MM.1S (cell line): ENCODE measurements at regions not wholly inside any gene's neighbourhood (a gene's known extent, or its start where the extent isn't known, plus 50 kb on each side); places are given as distances from the start of the nearest gene placed in this dataset.

Experiments used
- DNase-seq: peaks from one replicate; pipeline ENCODE4 v3.0.0-alpha.2; 2015
- H2AFZ ChIP-seq: fragments of 300-600 bp; sonication (generic); 2 replicates; pipeline ENCODE4 v1.6.0; 2016; ENCODE audit warnings: antibody characterized with exemption, low read length
- H3F3A ChIP-seq: fragments of 300-600 bp; sonication (generic); 2 replicates; pipeline ENCODE4 v1.6.1; 2016; ENCODE audit warnings: mild to moderate bottlenecking, antibody characterized with exemption, low read length, moderate library complexity, mixed read lengths; ENCODE audit not compliant: insufficient read depth
- H3K27ac ChIP-seq: fragments of 300-600 bp; sonication (generic); 2 replicates; pipeline ENCODE4 v1.5.1; 2016; ENCODE audit warnings: mild to moderate bottlenecking, low read length
- H3K27me3 ChIP-seq: fragments of 300-600 bp; sonication (generic); replicated peaks from 2 replicates; pipeline ENCODE4 v1.6.0; 2016; ENCODE audit warnings: low read length; ENCODE audit not compliant: insufficient read depth
- H3K36me3 ChIP-seq: fragments of 300-600 bp; sonication (generic); replicated peaks from 2 replicates; pipeline ENCODE4 v1.6.1; 2016; ENCODE audit warnings: mild to moderate bottlenecking, low read length, mixed read lengths; ENCODE audit not compliant: insufficient read depth
- H3K4me1 ChIP-seq: fragments of 300-600 bp; sonication (generic); 2 replicates; pipeline ENCODE4 v1.6.1; 2016; ENCODE audit warnings: low read length, mixed read lengths
- H3K4me2 ChIP-seq: fragments of 300-600 bp; sonication (generic); 2 replicates; pipeline ENCODE4 v1.6.0; 2016; ENCODE audit warnings: low read depth, low read length
- H3K4me3 ChIP-seq: fragments of 300-600 bp; sonication (generic); 2 replicates; pipeline ENCODE4 v1.5.1; 2016; ENCODE audit warnings: low read length, mixed read lengths
- H3K79me2 ChIP-seq: fragments of 300-600 bp; sonication (generic); 2 replicates; pipeline ENCODE4 v1.6.1; 2016; ENCODE audit warnings: mixed run types, low read length, mixed read lengths
- H3K9ac ChIP-seq: fragments of 300-600 bp; sonication (generic); 2 replicates; pipeline ENCODE4 v1.6.1; 2016; ENCODE audit warnings: low read length, mixed read lengths
- H3K9me2 ChIP-seq: fragments of 300-600 bp; sonication (generic); replicated peaks from 2 replicates; pipeline ENCODE4 v1.6.1; 2016; ENCODE audit warnings: mild to moderate bottlenecking, low read length, mixed read lengths; ENCODE audit not compliant: insufficient read depth
- H3K9me3 ChIP-seq: fragments of 300-600 bp; sonication (generic); replicated peaks from 2 replicates; pipeline ENCODE4 v1.6.1; 2016; ENCODE audit warnings: mild to moderate bottlenecking, low read length, mixed read lengths; ENCODE audit not compliant: insufficient read depth
- H4K20me1 ChIP-seq: fragments of 300-600 bp; sonication (generic); 2 replicates; pipeline ENCODE4 v1.6.1; 2016; ENCODE audit warnings: mild to moderate bottlenecking, low read length, moderate library complexity, mixed read lengths; ENCODE audit not compliant: insufficient read depth
- EZH2 ChIP-seq: fragments of 300-600 bp; sonication (generic); optimal IDR thresholded peaks from 2 replicates; pipeline ENCODE3; 2017; ENCODE audit warnings: low read depth, mild to moderate bottlenecking, antibody characterized with exemption, low read length, mixed read lengths
- EZH2phosphoT487 ChIP-seq: fragments of 300-600 bp; sonication (generic); IDR thresholded peaks from 2 replicates; pipeline ENCODE4 v1.6.1; 2018; ENCODE audit warnings: antibody characterized with exemption, low read length
- TF ChIP-seq, protein P1 (sequence below): fragments of 300-600 bp; sonication (generic); IDR thresholded peaks from 2 replicates; pipeline ENCODE4 v1.5.1; 2016; ENCODE audit warnings: antibody characterized with exemption, low read length, mixed read lengths

DNA sequence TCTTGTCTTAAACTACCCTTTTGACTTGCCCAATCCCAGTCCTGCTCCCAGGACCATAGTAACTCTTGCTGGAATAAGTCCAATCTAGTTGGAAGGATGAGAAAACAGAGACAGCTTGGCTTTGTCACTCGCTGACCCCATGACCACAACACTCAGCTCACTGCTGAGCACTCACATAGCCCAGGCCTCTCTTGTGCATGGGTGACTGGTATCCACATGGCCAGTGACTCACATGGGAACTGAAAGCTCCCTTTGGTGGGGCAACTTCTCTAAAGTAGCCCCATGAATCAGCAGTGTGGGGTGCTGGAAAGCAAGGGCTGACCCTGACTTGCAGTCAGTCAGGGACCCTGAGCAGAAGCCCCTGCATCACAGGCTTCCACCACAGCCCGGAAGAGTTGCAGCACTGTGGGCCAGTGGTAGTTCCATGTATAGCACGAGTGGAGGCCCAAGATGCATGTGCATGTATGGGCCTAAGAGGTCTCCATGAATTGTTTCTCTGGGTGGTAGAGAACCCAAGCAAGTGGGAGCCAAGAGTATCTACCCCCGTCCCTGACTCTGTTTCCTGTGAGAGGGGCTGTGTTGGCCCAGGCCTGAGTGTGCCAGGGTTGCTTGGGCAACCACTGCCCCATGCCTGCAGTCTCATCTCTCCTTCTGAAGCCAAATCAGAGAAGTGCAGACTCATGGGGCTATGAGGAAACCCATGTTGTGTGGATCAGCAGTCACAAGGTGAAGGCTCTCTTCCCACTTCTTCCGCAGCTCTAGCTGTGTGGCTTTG is 62.1 kb upstream of the XCR1 start:
- Histone ChIP-seq H2AFZ (no peak overlapping the region), H3K79me2 (no peaks in the 10 kb centered on the region), H3K4me2 (no peak overlapping the region), H3K9me3 (no peaks in the 10 kb centered on the region), H3F3A (peaks cover 29% of the 10 kb centered on the region), H3K9ac (no peak overlapping the region), H3K27ac (no peak overlapping the region), H3K4me3 (no peak overlapping the region), H3K4me1 (peaks cover 67% of the 10 kb centered on the region), H3K9me2 (no peaks in the 10 kb centered on the region), H3K27me3 (no peaks in the 10 kb centered on the region), H3K36me3 (no peaks in the 10 kb centered on the region), H4K20me1 (no peaks in the 10 kb centered on the region)
- TF ChIP-seq, protein P1, sequence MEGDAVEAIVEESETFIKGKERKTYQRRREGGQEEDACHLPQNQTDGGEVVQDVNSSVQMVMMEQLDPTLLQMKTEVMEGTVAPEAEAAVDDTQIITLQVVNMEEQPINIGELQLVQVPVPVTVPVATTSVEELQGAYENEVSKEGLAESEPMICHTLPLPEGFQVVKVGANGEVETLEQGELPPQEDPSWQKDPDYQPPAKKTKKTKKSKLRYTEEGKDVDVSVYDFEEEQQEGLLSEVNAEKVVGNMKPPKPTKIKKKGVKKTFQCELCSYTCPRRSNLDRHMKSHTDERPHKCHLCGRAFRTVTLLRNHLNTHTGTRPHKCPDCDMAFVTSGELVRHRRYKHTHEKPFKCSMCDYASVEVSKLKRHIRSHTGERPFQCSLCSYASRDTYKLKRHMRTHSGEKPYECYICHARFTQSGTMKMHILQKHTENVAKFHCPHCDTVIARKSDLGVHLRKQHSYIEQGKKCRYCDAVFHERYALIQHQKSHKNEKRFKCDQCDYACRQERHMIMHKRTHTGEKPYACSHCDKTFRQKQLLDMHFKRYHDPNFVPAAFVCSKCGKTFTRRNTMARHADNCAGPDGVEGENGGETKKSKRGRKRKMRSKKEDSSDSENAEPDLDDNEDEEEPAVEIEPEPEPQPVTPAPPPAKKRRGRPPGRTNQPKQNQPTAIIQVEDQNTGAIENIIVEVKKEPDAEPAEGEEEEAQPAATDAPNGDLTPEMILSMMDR, result no peak
- TF ChIP-seq EZH2phosphoT487 (no peak), EZH2 (no peak)
- no peak for DNase-seq

DNA sequence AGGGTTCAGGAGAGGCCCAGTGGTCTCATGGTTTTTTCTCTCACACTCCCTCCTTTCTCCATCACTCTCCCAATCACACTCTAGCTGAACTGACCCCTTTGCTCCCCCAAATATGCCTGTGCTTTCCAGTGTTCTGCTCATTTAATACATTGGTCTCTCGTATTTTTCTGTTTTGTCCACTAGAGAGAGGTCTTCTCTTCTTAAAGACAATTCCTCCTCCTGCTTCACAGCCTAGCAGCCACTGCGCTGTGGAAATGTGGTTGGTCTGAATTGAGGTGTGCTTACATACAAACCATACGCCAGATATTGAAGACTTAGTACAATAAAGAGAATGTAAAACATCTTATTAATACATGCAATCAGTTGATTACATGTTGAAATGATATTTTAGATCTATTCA is 60.6 kb upstream of the XCR1 start:
- no peaks in the 10 kb centered on the region for H3K27me3 ChIP-seq

DNA sequence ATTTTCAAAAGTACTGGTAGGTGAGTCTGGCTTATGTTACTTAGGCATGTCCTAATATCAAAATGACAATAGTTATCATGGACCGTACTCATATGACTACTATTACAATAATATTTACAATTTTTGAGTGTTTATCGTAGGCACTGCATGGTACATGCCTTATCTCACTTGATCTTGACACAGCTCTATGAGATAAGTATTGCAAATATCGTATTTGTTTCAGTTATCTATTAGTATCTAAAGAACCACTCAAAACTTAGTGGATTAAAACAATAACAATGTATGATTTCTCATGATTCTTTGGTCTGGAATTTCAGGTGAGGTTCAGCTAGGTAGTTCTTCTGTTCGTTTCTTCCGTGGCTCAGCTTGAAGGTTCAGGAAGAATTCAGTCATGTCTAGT is 59.7 kb upstream of the XCR1 start:
- H3K4me2 ChIP-seq, result no peak overlapping the region
- no peak overlapping the region for H3K27ac ChIP-seq
- no peak overlapping the region for H2AFZ ChIP-seq
- H3K9me3 ChIP-seq, result no peaks in the 10 kb centered on the region
- H3K27me3 ChIP-seq, result no peaks in the 10 kb centered on the region
- H3K9ac ChIP-seq, result no peak overlapping the region
- no peak for TF ChIP-seq EZH2
- TF ChIP-seq, protein P1, result no peak
- TF ChIP-seq EZH2phosphoT487, result no peak
- H3F3A ChIP-seq, result peaks cover 10% of the 10 kb centered on the region
- no peak for DNase-seq
- H4K20me1 ChIP-seq, result no peaks in the 10 kb centered on the region
- no peaks in the 10 kb centered on the region for H3K36me3 ChIP-seq
- peaks cover 44% of the 10 kb centered on the region for H3K4me1 ChIP-seq
- H3K79me2 ChIP-seq, result no peaks in the 10 kb centered on the region
- H3K9me2 ChIP-seq, result no peaks in the 10 kb centered on the region
- no peak overlapping the region for H3K4me3 ChIP-seq

More for the DNA sequence above, 60.6 kb upstream of the XCR1 start:
- DNase-seq, result peak; percentile 80
- H4K20me1 ChIP-seq, result no peaks in the 10 kb centered on the region
- H3K4me1 ChIP-seq, result peaks cover 51% of the 10 kb centered on the region
- TF ChIP-seq EZH2phosphoT487 (no peak), EZH2 (no peak)
- TF ChIP-seq, protein P1, result peak; percentile 50
- no peaks in the 10 kb centered on the region for H3K79me2 ChIP-seq
- no peak overlapping the region for H3K4me3 ChIP-seq
- H3K9ac ChIP-seq, result no peak overlapping the region
- H3K9me2 ChIP-seq, result no peaks in the 10 kb centered on the region
- H3K9me3 ChIP-seq, result no peaks in the 10 kb centered on the region
- no peak overlapping the region for H3K27ac ChIP-seq
- peaks cover 19% of the 10 kb centered on the region for H3F3A ChIP-seq
- no peaks in the 10 kb centered on the region for H3K36me3 ChIP-seq
- no peak overlapping the region for H3K4me2 ChIP-seq
- H2AFZ ChIP-seq, result no peak overlapping the region
